MM.1S (cell line): ENCODE measurements at regions not wholly inside any gene's neighbourhood (a gene's known extent, or its start where the extent isn't known, plus 50 kb on each side); places are given as distances from the start of the nearest gene placed in this dataset.

Source experiments
- EZH2 ChIP-seq: fragments of 300-600 bp; sonication (generic); optimal IDR thresholded peaks from 2 replicates; pipeline ENCODE3; 2017; ENCODE audit warnings: low read depth, mild to moderate bottlenecking, antibody characterized with exemption, low read length, mixed read lengths
- EZH2phosphoT487 ChIP-seq: fragments of 300-600 bp; sonication (generic); IDR thresholded peaks from 2 replicates; pipeline ENCODE4 v1.6.1; 2018; ENCODE audit warnings: antibody characterized with exemption, low read length
- TF ChIP-seq, protein P1 (sequence below): fragments of 300-600 bp; sonication (generic); IDR thresholded peaks from 2 replicates; pipeline ENCODE4 v1.5.1; 2016; ENCODE audit warnings: antibody characterized with exemption, low read length, mixed read lengths

- TF ChIP-seq, protein P1, sequence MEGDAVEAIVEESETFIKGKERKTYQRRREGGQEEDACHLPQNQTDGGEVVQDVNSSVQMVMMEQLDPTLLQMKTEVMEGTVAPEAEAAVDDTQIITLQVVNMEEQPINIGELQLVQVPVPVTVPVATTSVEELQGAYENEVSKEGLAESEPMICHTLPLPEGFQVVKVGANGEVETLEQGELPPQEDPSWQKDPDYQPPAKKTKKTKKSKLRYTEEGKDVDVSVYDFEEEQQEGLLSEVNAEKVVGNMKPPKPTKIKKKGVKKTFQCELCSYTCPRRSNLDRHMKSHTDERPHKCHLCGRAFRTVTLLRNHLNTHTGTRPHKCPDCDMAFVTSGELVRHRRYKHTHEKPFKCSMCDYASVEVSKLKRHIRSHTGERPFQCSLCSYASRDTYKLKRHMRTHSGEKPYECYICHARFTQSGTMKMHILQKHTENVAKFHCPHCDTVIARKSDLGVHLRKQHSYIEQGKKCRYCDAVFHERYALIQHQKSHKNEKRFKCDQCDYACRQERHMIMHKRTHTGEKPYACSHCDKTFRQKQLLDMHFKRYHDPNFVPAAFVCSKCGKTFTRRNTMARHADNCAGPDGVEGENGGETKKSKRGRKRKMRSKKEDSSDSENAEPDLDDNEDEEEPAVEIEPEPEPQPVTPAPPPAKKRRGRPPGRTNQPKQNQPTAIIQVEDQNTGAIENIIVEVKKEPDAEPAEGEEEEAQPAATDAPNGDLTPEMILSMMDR, result no peak
- TF ChIP-seq EZH2 (no peak), EZH2phosphoT487 (no peak)
Observed at GRCh38 chr4:156414406-156414805, 460.7 kb upstream of the CTSO start.
